Mesothelial cell of epicardium (in vitro differentiated cells): ENCODE measurements at regions not wholly inside any gene's neighbourhood (a gene's known extent, or its start where the extent isn't known, plus 50 kb on each side); places are given as distances from the start of the nearest gene placed in this dataset.

Source experiments
- DNase-seq, 2 experiments: peaks; one replicate each; pipeline ENCODE4 v3.0.0; 2021; ENCODE audit warnings: low spot score in 2 of 2; ENCODE audit not compliant: unreplicated experiment in 2 of 2
- H3K27ac Mint-ChIP-seq: 2 replicates; pipeline ENCODE4 v1.8.0; 2021; ENCODE audit warnings: mixed read lengths
- H3K27me3 Mint-ChIP-seq: 2 replicates; pipeline ENCODE4 v1.8.0; 2021; ENCODE audit warnings: low read depth, mixed read lengths
- H3K36me3 Mint-ChIP-seq: 2 replicates; pipeline ENCODE4 v1.8.0; 2021; ENCODE audit warnings: mixed read lengths
- H3K4me1 Mint-ChIP-seq: 2 replicates; pipeline ENCODE4 v1.8.0; 2021; ENCODE audit warnings: mixed read lengths
- H3K4me3 Mint-ChIP-seq: 2 replicates; pipeline ENCODE4 v1.8.0; 2021; ENCODE audit warnings: mild to moderate bottlenecking, moderate library complexity, mixed read lengths
- H3K9me3 Mint-ChIP-seq: 2 replicates; pipeline ENCODE4 v1.8.0; 2021; ENCODE audit warnings: mixed read lengths
- CTCF ChIP-seq: fragments of 200-600 bp; sonication (generic); IDR thresholded peaks from one replicate; pipeline ENCODE4 v1.5.0; 2021; ENCODE audit warnings: antibody characterized with exemption; ENCODE audit not compliant: unreplicated experiment

- no peak for DNase-seq
- H3K4me1 Mint-ChIP-seq, result no peaks in the 10 kb centered on the region
- peaks cover 13% of the 10 kb centered on the region for H3K27me3 Mint-ChIP-seq
Measured at GRCh38 chr15:53009093-53009492, 219.0 kb upstream of the ONECUT1 start.

GRCh38 chr15:53000409-53000808 lies 210.3 kb upstream of the ONECUT1 start:
- no peak for TF ChIP-seq CTCF
- Mint-ChIP-seq H3K9me3 (no peaks in the 10 kb centered on the region), H3K4me1 (no peaks in the 10 kb centered on the region), H3K27me3 (peaks cover 7% of the 10 kb centered on the region), H3K36me3 (no peaks in the 10 kb centered on the region), H3K27ac (no peak overlapping the region), H3K4me3 (no peak overlapping the region)
- DNase-seq, result no peak

More at GRCh38 chr15:53009093-53009492, 219.0 kb upstream of the ONECUT1 start:
- Mint-ChIP-seq H3K9me3 (no peaks in the 10 kb centered on the region), H3K4me3 (no peak overlapping the region), H3K36me3 (no peaks in the 10 kb centered on the region), H3K27ac (no peak overlapping the region)
- no peak for TF ChIP-seq CTCF

GRCh38 chr15:52997123-52997522 lies 207.0 kb upstream of the ONECUT1 start:
- Mint-ChIP-seq H3K27ac (no peak overlapping the region), H3K27me3 (no peaks in the 10 kb centered on the region), H3K4me3 (no peak overlapping the region), H3K36me3 (no peaks in the 10 kb centered on the region), H3K9me3 (peaks cover 25% of the 10 kb centered on the region), H3K4me1 (no peaks in the 10 kb centered on the region)
- no peak for TF ChIP-seq CTCF
- no peak for DNase-seq

GRCh38 chr15:52994290-52994689 lies 204.2 kb upstream of the ONECUT1 start:
- Mint-ChIP-seq H3K27me3 (no peaks in the 10 kb centered on the region), H3K4me1 (no peaks in the 10 kb centered on the region), H3K4me3 (no peak overlapping the region), H3K36me3 (no peaks in the 10 kb centered on the region), H3K9me3 (peaks cover 34% of the 10 kb centered on the region), H3K27ac (no peak overlapping the region)
- DNase-seq, result no peak
- no peak for TF ChIP-seq CTCF

- peaks cover 31% of the 10 kb centered on the region for H3K27me3 Mint-ChIP-seq
- no peaks in the 10 kb centered on the region for H3K36me3 Mint-ChIP-seq
- no peak overlapping the region for H3K4me3 Mint-ChIP-seq
- no peak for DNase-seq
- TF ChIP-seq CTCF, result no peak
- no peaks in the 10 kb centered on the region for H3K9me3 Mint-ChIP-seq
- H3K27ac Mint-ChIP-seq, result no peak overlapping the region
- H3K4me1 Mint-ChIP-seq, result no peaks in the 10 kb centered on the region
Measured at GRCh38 chr15:52984507-52984906, 194.4 kb upstream of the ONECUT1 start.

GRCh38 chr15:52980446-52980845 lies 190.3 kb upstream of the ONECUT1 start:
- DNase-seq, result no peak
- Mint-ChIP-seq H3K27ac (no peak overlapping the region), H3K4me1 (no peaks in the 10 kb centered on the region), H3K9me3 (no peaks in the 10 kb centered on the region), H3K27me3 (peaks cover 45% of the 10 kb centered on the region), H3K4me3 (no peak overlapping the region), H3K36me3 (no peaks in the 10 kb centered on the region)
- TF ChIP-seq CTCF, result no peak
